BJ (cell line): ENCODE measurements at regions not wholly inside any gene's neighbourhood (a gene's known extent, or its start where the extent isn't known, plus 50 kb on each side); places are given as distances from the start of the nearest gene placed in this dataset.
A peak's percentile ranks its signal among the peaks of the same experiment; 100 is the strongest.

Experiments
- CTCF ChIA-PET: fragments of 350-600 bp; formaldehyde crosslinking; extraction: SDS; loops from one replicate; lab custom pipeline; 2021; ENCODE audit warnings: antibody characterized with exemption, inconsistent platforms; lab: Yijun Ruan, JAX
- POLR2A ChIA-PET: fragments of 300-600 bp; sonication (Branson Sonifier 250); formaldehyde crosslinking; extraction: SDS; loops from one replicate; lab custom pipeline; 2021; ENCODE audit warnings: antibody characterized with exemption; lab: Charles Lee
- DNase-seq: peaks from one replicate; pipeline ENCODE4 v3.0.0-alpha.2; 2011; ENCODE audit warnings: low read depth
- H3K27me3 ChIP-seq: 2 replicates; pipeline ENCODE4 v1.6.0; 2011; ENCODE audit warnings: low read length; ENCODE audit not compliant: control insufficient read depth, insufficient read depth
- H3K36me3 ChIP-seq: 2 replicates; pipeline ENCODE4 v1.5.1; 2011; ENCODE audit warnings: low read length; ENCODE audit not compliant: control insufficient read depth, insufficient read depth
- H3K4me3 ChIP-seq: 2 replicates; pipeline ENCODE4 v1.5.1; 2011; ENCODE audit warnings: low read depth, mild to moderate bottlenecking, control low read depth, low read length
- TF ChIP-seq, protein P1 (sequence below): IDR thresholded peaks from 2 replicates; pipeline ENCODE4 v1.5.1; 2011; ENCODE audit warnings: low read depth, mild to moderate bottlenecking, control low read depth, inconsistent platforms, low read length, moderate library complexity; ENCODE audit not compliant: insufficient read depth

DNA sequence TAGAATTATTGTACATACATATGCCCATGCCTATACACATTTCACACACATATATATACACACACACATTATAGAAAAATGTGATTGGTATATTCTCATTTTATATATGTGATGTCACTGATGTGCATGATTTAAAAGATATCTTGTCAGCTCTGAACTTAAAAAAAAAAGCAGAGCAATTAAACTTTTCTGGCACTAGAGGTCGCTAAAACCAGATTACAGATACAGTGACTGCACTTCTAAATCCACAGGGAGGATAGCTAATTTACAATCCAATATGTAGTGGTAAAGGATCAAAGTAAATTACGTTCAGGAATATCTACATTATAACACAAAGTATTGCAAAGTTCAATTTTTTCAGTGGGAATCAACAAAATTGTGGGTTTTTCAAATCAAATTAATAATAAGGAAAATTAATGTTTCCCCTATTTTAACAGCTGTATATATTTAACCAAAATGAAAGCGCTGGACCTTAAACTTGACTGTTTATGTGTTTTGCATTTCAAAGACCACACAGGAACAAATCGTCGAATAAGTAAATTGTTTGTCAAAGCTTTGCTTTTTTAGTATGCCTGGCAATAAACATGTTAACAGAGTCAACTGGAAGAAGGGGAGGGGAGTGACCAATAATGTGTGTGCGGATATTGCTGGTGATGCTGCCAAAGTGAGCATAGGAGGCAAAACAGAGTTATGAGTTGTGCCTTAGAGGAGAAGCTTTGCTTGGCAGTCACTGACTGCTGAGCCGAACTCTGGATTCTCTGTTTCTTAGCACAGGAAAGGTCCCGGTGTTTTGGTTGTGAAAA is 1201.4 kb upstream of the C9orf72 start:
- no peaks in the 10 kb centered on the region for H3K27me3 ChIP-seq
- TF ChIP-seq, protein P1, sequence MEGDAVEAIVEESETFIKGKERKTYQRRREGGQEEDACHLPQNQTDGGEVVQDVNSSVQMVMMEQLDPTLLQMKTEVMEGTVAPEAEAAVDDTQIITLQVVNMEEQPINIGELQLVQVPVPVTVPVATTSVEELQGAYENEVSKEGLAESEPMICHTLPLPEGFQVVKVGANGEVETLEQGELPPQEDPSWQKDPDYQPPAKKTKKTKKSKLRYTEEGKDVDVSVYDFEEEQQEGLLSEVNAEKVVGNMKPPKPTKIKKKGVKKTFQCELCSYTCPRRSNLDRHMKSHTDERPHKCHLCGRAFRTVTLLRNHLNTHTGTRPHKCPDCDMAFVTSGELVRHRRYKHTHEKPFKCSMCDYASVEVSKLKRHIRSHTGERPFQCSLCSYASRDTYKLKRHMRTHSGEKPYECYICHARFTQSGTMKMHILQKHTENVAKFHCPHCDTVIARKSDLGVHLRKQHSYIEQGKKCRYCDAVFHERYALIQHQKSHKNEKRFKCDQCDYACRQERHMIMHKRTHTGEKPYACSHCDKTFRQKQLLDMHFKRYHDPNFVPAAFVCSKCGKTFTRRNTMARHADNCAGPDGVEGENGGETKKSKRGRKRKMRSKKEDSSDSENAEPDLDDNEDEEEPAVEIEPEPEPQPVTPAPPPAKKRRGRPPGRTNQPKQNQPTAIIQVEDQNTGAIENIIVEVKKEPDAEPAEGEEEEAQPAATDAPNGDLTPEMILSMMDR, result 0 out of 2 replicates have a peak, but pooled peaks have one; percentile 24
- POLR2A ChIA-PET, result no interaction called here
- no peak overlapping the region for H3K4me3 ChIP-seq
- DNase-seq, result no peak
- CTCF ChIA-PET, result no interaction called here
- no peaks in the 10 kb centered on the region for H3K36me3 ChIP-seq

DNA sequence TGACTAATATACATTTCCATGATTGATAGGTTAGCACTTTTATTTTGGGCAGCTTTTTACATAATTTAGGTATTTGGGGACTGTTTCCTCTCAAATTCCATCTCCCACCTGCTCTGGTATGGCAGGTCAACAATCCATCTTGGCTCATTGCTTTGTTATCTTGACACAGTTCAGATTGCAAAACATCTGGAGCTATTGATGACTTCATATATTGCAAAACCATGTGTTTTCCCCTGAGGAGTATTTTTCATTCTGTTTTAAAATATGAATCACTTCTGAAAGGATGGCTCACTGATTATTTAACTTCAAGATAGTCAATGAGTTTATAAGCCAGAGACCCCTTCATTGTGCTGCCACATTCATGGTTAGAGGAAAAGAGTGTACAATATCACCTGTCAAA is 1206.0 kb upstream of the C9orf72 start:
- CTCF ChIA-PET, result no interaction called here

DNA sequence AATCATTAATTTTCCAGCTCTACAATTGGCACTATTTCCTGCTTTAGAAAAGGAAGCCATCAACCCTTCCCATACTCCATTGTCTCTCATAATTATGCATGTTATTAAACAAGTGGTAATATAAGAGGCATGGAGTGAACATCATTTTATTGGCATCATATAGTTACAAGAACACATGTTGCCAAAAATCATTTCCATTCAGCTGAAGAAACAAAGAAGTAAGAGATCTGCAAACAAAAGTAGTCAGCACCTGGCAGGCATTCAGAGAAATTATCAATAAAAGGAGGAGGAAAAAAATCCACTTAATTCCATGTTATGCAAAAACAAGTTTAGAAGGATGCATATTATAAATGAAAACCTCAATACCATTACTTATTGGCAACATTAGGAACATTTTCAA is 1208.2 kb upstream of the C9orf72 start:
- TF ChIP-seq, protein P1, result no peak
- no peaks in the 10 kb centered on the region for H3K36me3 ChIP-seq
- ChIA-PET CTCF (no interaction called here), POLR2A (no interaction called here)
- no peak overlapping the region for H3K4me3 ChIP-seq
- no peaks in the 10 kb centered on the region for H3K27me3 ChIP-seq
- no peak for DNase-seq

More for the DNA sequence above, 1206.0 kb upstream of the C9orf72 start:
- Histone ChIP-seq H3K36me3 (no peaks in the 10 kb centered on the region), H3K27me3 (no peaks in the 10 kb centered on the region), H3K4me3 (no peak overlapping the region)
- DNase-seq, result no peak
- POLR2A ChIA-PET, result no interaction called here
- TF ChIP-seq, protein P1, result no peak

DNA sequence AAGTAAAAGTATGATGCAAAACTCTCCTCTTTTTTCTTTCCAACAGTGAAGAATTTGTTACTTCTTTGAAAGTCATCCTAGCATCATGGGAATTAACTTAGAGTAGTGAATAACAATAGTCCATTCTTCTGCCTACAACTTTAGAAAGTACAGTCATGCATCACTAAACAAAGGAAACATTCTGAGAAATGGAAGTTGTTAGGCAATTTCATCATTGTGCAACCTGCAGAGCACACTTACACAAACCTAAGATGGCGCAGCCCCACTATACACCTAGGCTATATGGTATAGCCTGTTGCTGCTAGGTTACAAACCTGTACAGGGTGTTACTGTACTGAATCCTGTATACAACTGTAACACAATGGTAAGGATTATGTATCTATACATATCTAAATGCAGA is 1209.3 kb upstream of the C9orf72 start:
- Histone ChIP-seq H3K36me3 (no peaks in the 10 kb centered on the region), H3K4me3 (no peak overlapping the region), H3K27me3 (no peaks in the 10 kb centered on the region)
- TF ChIP-seq, protein P1, result no peak
- CTCF ChIA-PET, result no interaction called here
- no peak for DNase-seq
- POLR2A ChIA-PET, result no interaction called here

DNA sequence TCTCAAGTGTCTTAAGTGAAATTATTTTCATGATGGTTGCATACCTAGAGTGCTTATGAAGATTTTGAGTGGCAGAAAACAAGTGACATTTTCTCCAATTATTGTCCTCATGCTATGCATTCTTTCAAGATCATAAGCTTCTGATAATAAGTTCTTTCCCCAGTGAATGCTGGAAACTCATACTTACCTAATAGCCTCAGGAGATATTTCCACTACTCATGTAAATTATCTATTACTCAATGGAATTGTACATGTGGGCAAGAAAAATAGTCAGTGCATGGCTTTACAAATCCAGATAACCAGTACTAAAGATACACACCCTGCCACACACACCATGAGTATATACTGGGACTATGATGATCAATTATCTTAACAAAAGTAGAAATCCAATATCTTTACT is 1219.4 kb upstream of the C9orf72 start:
- no peaks in the 10 kb centered on the region for H3K36me3 ChIP-seq
- DNase-seq, result no peak
- ChIA-PET CTCF (no interaction called here), POLR2A (no interaction called here)
- H3K4me3 ChIP-seq, result no peak overlapping the region
- no peaks in the 10 kb centered on the region for H3K27me3 ChIP-seq
- TF ChIP-seq, protein P1, result no peak
